KMS-11 (cell line): ENCODE measurements at regions not wholly inside any gene's neighbourhood (a gene's known extent, or its start where the extent isn't known, plus 50 kb on each side); places are given as distances from the start of the nearest gene placed in this dataset.
"Not testable (repeated sequence)": the region's sequence is repeated elsewhere in the genome, so short reads cannot be mapped to it uniquely, and the experiment has no call there.

ENCODE experiments used
- H2AFZ ChIP-seq: fragments of 200-600 bp; sonication (generic); 2 replicates; pipeline ENCODE4 v1.6.1; 2016; ENCODE audit warnings: antibody characterized with exemption, mixed run types, low read depth
- H3K27ac ChIP-seq: fragments of 200-600 bp; sonication (generic); 2 replicates; pipeline ENCODE4 v1.6.1; 2016; ENCODE audit warnings: mild to moderate bottlenecking, mixed run types
- H3K27me3 ChIP-seq: fragments of 200-600 bp; sonication (generic); 2 replicates; pipeline ENCODE4 v1.6.1; 2017; ENCODE audit warnings: mild to moderate bottlenecking, low read depth, mixed run types, moderate library complexity; ENCODE audit not compliant: insufficient read depth
- H3K36me3 ChIP-seq: fragments of 200-600 bp; sonication (generic); 2 replicates; pipeline ENCODE4 v1.6.1; 2017; ENCODE audit warnings: mild to moderate bottlenecking, mixed run types; ENCODE audit not compliant: insufficient read depth
- H3K4me1 ChIP-seq: fragments of 200-600 bp; sonication (generic); 2 replicates; pipeline ENCODE4 v1.6.1; 2016; ENCODE audit warnings: mild to moderate bottlenecking, low read depth, mixed run types; ENCODE audit not compliant: poor library complexity, severe bottlenecking
- H3K4me2 ChIP-seq: fragments of 200-600 bp; sonication (generic); 2 replicates; pipeline ENCODE4 v1.7.0; 2016; ENCODE audit warnings: mild to moderate bottlenecking, mixed run types
- H3K4me3 ChIP-seq: fragments of 200-600 bp; sonication (generic); IDR thresholded peaks from 2 replicates; pipeline ENCODE4 v1.6.1; 2017; ENCODE audit warnings: low read depth, low read length, mixed read lengths; ENCODE audit not compliant: insufficient read depth
- H3K79me2 ChIP-seq: fragments of 200-600 bp; sonication (generic); 2 replicates; pipeline ENCODE4 v1.6.1; 2016; ENCODE audit warnings: low read depth, mixed run types; ENCODE audit not compliant: insufficient read depth
- H3K9ac ChIP-seq: fragments of 200-600 bp; sonication (generic); 2 replicates; pipeline ENCODE4 v1.6.1; 2016; ENCODE audit warnings: mild to moderate bottlenecking, mixed run types
- H4K20me1 ChIP-seq: fragments of 200-600 bp; sonication (generic); 2 replicates; pipeline ENCODE4 v1.6.1; 2016; ENCODE audit warnings: mild to moderate bottlenecking, mixed run types; ENCODE audit not compliant: insufficient read depth
- TF ChIP-seq, protein P1 (sequence below): fragments of 200-600 bp; sonication (generic); conservative IDR thresholded peaks from 2 replicates; pipeline ENCODE4 v1.6.1; 2017; ENCODE audit warnings: low read depth, mild to moderate bottlenecking, antibody characterized with exemption, low read length, moderate library complexity, mixed read lengths

DNA sequence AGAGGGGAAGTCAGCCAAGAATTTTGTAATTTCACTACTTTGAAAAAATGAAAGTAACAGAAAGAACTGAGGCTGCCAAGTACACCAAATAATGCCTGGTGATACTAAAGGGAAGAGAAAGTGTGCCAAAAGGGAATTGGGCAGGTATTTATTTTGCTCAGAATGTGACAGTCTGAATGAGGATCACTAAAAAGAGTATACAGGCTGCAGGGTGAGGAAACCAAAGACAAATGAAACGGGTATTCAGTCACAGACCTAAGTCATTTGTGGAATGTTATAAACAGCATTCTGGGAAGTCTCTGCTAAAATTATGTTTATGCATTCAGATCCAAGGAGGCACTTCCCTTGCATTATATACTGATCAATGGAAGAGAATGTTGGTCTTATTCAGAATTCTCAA lies 418.6 kb upstream of the SLC39A10 start:
- Histone ChIP-seq H3K4me2 (no peak overlapping the region), H3K27ac (no peak overlapping the region), H4K20me1 (no peaks in the 10 kb centered on the region), H3K9ac (no peak overlapping the region), H3K4me1 (no peaks in the 10 kb centered on the region), H2AFZ (no peak overlapping the region), H3K36me3 (no peaks in the 10 kb centered on the region), H3K27me3 (no peaks in the 10 kb centered on the region), H3K79me2 (no peaks in the 10 kb centered on the region), H3K4me3 (no peak overlapping the region)
- TF ChIP-seq, protein P1, sequence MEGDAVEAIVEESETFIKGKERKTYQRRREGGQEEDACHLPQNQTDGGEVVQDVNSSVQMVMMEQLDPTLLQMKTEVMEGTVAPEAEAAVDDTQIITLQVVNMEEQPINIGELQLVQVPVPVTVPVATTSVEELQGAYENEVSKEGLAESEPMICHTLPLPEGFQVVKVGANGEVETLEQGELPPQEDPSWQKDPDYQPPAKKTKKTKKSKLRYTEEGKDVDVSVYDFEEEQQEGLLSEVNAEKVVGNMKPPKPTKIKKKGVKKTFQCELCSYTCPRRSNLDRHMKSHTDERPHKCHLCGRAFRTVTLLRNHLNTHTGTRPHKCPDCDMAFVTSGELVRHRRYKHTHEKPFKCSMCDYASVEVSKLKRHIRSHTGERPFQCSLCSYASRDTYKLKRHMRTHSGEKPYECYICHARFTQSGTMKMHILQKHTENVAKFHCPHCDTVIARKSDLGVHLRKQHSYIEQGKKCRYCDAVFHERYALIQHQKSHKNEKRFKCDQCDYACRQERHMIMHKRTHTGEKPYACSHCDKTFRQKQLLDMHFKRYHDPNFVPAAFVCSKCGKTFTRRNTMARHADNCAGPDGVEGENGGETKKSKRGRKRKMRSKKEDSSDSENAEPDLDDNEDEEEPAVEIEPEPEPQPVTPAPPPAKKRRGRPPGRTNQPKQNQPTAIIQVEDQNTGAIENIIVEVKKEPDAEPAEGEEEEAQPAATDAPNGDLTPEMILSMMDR = no peak

DNA sequence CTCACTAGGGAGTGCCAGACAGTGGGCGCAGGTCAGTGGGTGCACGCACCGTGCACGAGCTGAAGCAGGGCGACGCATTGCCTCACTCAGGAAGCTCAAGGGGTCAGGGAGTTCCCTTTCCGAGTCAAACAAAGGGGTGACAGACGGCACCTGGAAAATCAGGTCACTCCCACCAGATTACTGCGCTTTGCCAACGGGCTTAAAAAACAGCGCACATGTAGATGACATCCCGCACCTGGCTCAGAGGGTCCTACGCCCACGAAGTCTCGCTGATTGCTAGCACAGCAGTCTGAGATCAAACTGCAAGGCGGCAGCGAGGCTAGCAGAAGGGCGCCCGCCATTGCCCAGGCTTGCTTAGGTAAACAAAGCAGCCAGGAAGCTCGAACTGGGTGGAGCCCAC lies 428.5 kb upstream of the SLC39A10 start:
- not testable (repeated sequence) for H3K4me2 ChIP-seq, H3K4me1 ChIP-seq, H3K4me3 ChIP-seq, H3K79me2 ChIP-seq, H3K27me3 ChIP-seq, H4K20me1 ChIP-seq, H3K27ac ChIP-seq, H2AFZ ChIP-seq, H3K9ac ChIP-seq, H3K36me3 ChIP-seq

DNA sequence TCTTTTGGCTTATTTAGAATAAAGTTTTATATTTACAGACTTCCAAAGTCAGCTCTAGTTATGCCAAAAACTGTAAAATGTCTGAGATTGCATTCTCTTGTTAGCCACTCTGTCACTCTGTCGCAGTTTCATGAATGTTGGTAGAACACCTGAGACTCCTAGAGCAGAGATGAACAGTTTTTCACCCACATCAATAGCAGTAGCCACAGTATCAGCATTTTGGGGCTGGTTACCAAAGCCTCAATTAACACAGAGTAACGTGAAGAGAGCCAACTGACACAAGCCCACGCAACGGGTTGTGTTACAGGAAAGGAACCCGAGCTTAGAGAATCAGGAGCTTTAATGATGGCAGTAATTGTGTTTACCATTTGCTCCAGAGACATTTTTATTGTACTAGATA lies 443.0 kb upstream of the SLC39A10 start:
- H3K4me1 ChIP-seq = no peaks in the 10 kb centered on the region
- no peaks in the 10 kb centered on the region for H3K36me3 ChIP-seq
- H3K79me2 ChIP-seq = no peaks in the 10 kb centered on the region
- H3K27ac ChIP-seq = no peak overlapping the region
- no peak overlapping the region for H2AFZ ChIP-seq
- no peak overlapping the region for H3K4me3 ChIP-seq
- no peaks in the 10 kb centered on the region for H4K20me1 ChIP-seq
- no peaks in the 10 kb centered on the region for H3K27me3 ChIP-seq
- TF ChIP-seq, protein P1 = no peak
- H3K9ac ChIP-seq = no peak overlapping the region
- no peak overlapping the region for H3K4me2 ChIP-seq

DNA sequence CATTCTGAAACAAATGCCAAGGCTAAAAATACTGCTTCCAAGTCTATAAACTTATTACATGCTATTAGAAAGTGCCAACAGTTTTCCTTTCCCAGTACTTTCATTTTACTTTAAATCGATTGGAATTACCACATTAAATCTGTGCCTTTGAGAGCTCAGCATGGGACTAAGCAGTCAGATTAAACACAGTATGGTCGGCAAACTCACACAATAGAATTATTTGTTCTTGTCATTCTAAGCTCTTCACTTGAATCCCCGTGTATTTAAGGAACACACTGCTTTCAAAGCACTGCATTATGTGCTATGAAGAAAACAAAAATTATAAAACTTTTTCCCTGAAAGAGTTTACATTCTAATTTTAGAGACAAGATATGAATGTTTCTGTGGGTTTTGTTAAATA lies 444.4 kb upstream of the SLC39A10 start:
- Histone ChIP-seq H3K4me1 (no peaks in the 10 kb centered on the region), H3K36me3 (no peaks in the 10 kb centered on the region), H3K79me2 (no peaks in the 10 kb centered on the region), H3K27ac (no peak overlapping the region), H2AFZ (no peak overlapping the region), H4K20me1 (no peaks in the 10 kb centered on the region), H3K4me2 (no peak overlapping the region), H3K27me3 (no peaks in the 10 kb centered on the region), H3K4me3 (no peak overlapping the region), H3K9ac (no peak overlapping the region)
- TF ChIP-seq, protein P1 = no peak

DNA sequence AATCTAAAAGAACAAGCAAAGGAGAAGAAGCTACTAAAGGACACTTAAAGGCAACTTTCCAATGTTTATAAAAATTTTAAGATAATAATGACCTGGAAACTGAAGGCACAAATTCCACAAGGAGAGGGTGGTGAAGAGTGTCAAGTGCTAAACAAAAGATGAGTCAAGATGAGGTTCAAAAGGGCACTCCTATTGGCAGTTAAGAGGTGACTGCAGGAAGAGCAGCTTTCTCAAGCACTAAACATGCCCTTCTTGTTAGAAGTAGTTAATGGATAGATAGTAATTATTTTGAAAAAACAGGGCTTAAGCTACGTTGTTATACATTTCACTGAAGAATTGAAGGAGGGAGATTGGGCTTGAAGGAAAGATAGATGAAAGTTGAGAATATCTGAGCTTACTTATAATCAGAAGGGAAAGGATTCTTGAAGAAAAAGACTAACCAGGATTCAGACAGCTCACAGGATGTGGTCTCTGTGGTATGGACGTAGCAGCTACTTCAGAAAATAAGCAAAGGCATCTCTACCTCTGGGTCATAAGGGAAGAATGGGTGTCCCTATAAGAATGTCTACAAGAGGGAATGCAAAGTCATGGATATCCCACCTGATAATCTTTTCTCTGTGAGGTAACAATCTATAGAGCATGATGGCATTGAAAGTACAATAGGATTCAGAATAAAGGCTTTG lies 454.7 kb upstream of the SLC39A10 start:
- Histone ChIP-seq H3K27ac (no peak overlapping the region), H2AFZ (no peak overlapping the region), H3K27me3 (no peaks in the 10 kb centered on the region), H3K4me3 (no peak overlapping the region), H3K9ac (no peak overlapping the region), H3K36me3 (no peaks in the 10 kb centered on the region), H3K4me1 (no peaks in the 10 kb centered on the region), H4K20me1 (no peaks in the 10 kb centered on the region), H3K4me2 (no peak overlapping the region), H3K79me2 (no peaks in the 10 kb centered on the region)
- TF ChIP-seq, protein P1 = no peak
